ENCODE measurements at regions not wholly inside any gene's neighbourhood (a gene's known extent, or its start where the extent isn't known, plus 50 kb on each side); places are given as distances from the start of the nearest gene placed in this dataset.

DNA sequence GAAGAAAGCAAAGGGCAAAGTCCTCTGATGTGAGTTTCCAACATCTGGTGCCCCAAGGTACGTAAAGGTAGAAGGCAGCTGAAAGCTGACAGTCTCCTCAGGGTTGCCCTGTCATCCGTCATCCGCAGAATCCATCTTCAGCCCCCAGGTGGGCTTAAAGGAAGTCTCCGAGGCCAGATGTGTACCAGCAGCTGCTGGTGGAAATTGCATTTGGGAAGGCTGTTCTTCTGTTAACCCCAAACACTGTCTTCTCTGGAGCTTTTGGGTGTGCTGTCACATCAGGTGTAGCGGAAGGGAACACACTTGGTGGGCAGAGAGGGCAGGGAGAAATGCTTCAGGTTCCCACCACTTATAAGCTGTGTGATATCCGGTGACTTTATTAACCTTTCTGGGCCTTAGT is 310.0 kb upstream of the GATB start (continued):
- TF ChIP-seq ELF1 (IDR thresholded peaks at IDR 0.05; ENCODE audit: borderline replicate concordance, low read depth) (no peak), SIN3A (IDR thresholded peaks at IDR 0.05; ENCODE audit: low read depth) (no peak), SP1 (IDR thresholded peaks at IDR 0.05; ENCODE audit: low read depth) (no peak), YY1 (IDR thresholded peaks at IDR 0.05; ENCODE audit: extremely low read depth, insufficient replicate concordance, low read depth, low read length) (no peak)

DNA sequence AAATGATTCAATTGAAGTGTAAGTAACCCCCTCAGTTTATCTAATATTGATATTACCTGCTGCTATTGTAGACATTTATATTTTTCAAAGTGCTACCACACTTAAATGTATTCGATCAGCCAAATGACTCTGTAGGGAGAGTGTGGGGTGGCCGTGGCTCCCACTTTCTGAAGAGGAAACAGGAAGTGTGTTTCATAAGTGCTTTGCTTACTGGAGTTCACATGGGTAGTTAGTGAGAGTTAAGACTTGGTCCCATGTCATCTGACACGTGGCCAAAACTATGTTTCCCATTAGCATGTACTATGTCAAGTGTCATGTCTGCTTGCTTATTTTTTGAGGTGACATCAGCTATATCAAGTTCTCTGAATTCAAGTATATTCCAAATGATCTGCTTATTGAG is 308.1 kb upstream of the GATB start:
- Histone ChIP-seq H3K27me3 (ENCODE audit: insufficient read depth, low read length) (no peaks in the 10 kb centered on the region), H3K9ac (ENCODE audit: low read length) (no peak overlapping the region), H3K79me2 (ENCODE audit: insufficient read depth, low read length) (no peaks in the 10 kb centered on the region), H3K4me2 (ENCODE audit: low read length) (no peak overlapping the region), H4K20me1 (ENCODE audit: insufficient read depth) (no peaks in the 10 kb centered on the region), H3K9me2 (ENCODE audit: insufficient read depth) (no peaks in the 10 kb centered on the region), H3K4me1 (ENCODE audit: control insufficient read depth in 1 of 2, insufficient read depth in 2 of 2, low read length in 2 of 2) (no peaks in the 10 kb centered on the region), H3K27ac (ENCODE audit: low read depth, low read length) (no peak overlapping the region), H3K36me3 (ENCODE audit: control insufficient read depth in 1 of 2, insufficient read depth in 2 of 2, low read length in 2 of 2) (no peaks in the 10 kb centered on the region), H3K4me3 (replicated peaks in 1 of 2; ENCODE audit: low read depth in 1 of 2, low read length in 2 of 2) (no peak overlapping the region), H3K9me3 (ENCODE audit: control insufficient read depth in 1 of 2, insufficient read depth in 1 of 2, low read depth in 1 of 2, low read length in 2 of 2) (no peaks in the 10 kb centered on the region), H2AFZ (ENCODE audit: low read depth, low read length, poor library complexity, severe bottlenecking) (no peak overlapping the region)
- no peak for ATAC-seq
- ChIA-PET POLR2A (no interaction called here), RAD21 (ENCODE audit: low non-redundant PET in 1 of 2, low total read pairs in 2 of 2, uncharacterized antibody in 2 of 2, unreplicated experiment in 2 of 2) (no interaction called here), CTCF (no interaction called here)
- no peak for DNase-seq (ENCODE audit: low read depth, low spot score)
- TF ChIP-seq EZH2phosphoT487 (IDR thresholded peaks at IDR 0.05; ENCODE audit: borderline replicate concordance) (no peak), TCF7L2 (IDR thresholded peaks at IDR 0.05; ENCODE audit: borderline replicate concordance, extremely low read depth, insufficient read depth, insufficient read length) (no peak), ELF1 (IDR thresholded peaks at IDR 0.05; ENCODE audit: borderline replicate concordance, low read depth) (no peak), JUND (IDR thresholded peaks at IDR 0.05) (no peak), CEBPB (IDR thresholded peaks at IDR 0.05; ENCODE audit: low read depth) (no peak), FOSL1 (IDR thresholded peaks at IDR 0.05; ENCODE audit: low read depth) (no peak), ZFX (IDR thresholded peaks at IDR 0.05) (no peak), SIN3A (IDR thresholded peaks at IDR 0.05; ENCODE audit: low read depth) (no peak)
- TF ChIP-seq, protein P1, sequence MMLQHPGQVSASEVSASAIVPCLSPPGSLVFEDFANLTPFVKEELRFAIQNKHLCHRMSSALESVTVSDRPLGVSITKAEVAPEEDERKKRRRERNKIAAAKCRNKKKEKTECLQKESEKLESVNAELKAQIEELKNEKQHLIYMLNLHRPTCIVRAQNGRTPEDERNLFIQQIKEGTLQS (IDR thresholded peaks at IDR 0.05): no peak
- TF ChIP-seq, protein P2, sequence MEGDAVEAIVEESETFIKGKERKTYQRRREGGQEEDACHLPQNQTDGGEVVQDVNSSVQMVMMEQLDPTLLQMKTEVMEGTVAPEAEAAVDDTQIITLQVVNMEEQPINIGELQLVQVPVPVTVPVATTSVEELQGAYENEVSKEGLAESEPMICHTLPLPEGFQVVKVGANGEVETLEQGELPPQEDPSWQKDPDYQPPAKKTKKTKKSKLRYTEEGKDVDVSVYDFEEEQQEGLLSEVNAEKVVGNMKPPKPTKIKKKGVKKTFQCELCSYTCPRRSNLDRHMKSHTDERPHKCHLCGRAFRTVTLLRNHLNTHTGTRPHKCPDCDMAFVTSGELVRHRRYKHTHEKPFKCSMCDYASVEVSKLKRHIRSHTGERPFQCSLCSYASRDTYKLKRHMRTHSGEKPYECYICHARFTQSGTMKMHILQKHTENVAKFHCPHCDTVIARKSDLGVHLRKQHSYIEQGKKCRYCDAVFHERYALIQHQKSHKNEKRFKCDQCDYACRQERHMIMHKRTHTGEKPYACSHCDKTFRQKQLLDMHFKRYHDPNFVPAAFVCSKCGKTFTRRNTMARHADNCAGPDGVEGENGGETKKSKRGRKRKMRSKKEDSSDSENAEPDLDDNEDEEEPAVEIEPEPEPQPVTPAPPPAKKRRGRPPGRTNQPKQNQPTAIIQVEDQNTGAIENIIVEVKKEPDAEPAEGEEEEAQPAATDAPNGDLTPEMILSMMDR (IDR thresholded peaks at IDR 0.05 in 2 of 3, conservative IDR thresholded peaks at IDR 0.05 in 1 of 3; ENCODE audit: borderline replicate concordance in 1 of 3, insufficient read depth in 1 of 3, low read depth in 2 of 3, low read length in 2 of 3): no peak
- no TSS peak for BruUV-seq (replicated peaks)
- intact Hi-C loops (cut with micrococcal nuclease): no loop called here
